G401 (cell line): ENCODE measurements at regions not wholly inside any gene's neighbourhood (a gene's known extent, or its start where the extent isn't known, plus 50 kb on each side); places are given as distances from the start of the nearest gene placed in this dataset.

Experiments
- DNase-seq: peaks from one replicate; pipeline ENCODE4 v3.0.0-alpha.2; 2015; ENCODE audit warnings: low spot score
- in situ Hi-C: cut with HindIII; loops from 2 replicates; pipeline ENCODE4 v1.10.0; 2016; ENCODE audit warnings: low sequenced_read_pairs, mixed read lengths

DNA sequence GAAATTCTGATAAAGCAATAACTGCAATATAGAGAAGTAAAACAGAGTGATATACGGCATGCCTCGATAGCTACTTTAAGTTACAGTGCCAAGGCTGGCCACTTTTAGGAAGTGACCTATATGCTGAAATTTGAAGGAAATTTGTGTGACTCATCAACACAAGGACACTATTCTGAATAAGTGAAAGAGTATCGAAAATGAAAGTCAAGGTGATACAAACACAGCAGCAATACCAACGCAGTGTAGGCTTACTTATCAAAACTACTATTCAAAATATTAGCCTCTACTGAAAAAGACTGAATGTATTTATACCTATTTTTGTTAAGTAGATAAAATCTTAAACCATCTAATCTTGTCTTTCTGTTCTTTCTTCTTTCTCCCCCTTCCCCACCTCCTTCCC, 459.9 kb upstream of the GNPDA2 start:
- in situ Hi-C loops, result no loop called here
- no peak for DNase-seq

DNA sequence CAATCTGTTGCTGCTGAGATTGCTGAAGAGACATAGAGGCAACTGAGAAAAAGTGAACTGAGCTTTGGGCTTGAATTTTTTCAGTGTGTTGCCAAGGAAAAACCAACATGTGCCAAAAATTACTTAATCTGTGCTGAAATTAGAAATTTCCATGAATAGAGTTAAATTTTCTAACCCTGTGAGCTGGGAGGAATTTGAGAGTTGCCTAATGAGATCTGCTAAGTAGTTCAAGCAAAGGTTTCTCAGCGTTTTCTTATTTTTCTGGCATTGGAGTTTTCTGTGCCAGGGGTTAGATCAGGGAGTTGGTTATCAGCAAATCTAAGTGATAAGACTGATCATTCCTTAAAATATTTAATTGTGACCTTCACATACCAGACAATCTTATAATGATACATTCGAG, 457.5 kb upstream of the GNPDA2 start:
- no peak for DNase-seq
- in situ Hi-C loops, result no loop called here

DNA sequence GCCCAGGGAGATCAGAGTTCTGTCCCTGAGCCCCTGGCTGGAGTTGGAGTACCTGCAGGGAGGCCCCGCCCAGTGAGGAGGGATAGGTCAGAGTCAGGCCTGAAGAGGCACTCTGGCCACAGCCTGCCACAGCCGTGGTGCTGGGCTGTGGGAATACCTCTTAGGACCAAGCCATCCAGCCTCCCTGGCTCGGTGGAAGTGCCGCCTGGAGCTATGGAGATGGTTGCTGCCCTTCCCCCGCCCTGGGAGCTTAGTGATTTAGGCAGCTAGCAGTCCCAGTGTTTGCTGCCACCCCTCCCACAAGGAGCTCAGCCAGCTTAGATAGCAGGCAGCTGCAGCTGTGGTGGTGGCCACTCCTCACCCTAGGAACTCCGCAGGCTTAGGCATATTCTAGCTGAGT, 446.3 kb upstream of the GNPDA2 start:
- no peak for DNase-seq
- in situ Hi-C loops, result no loop called here

DNA sequence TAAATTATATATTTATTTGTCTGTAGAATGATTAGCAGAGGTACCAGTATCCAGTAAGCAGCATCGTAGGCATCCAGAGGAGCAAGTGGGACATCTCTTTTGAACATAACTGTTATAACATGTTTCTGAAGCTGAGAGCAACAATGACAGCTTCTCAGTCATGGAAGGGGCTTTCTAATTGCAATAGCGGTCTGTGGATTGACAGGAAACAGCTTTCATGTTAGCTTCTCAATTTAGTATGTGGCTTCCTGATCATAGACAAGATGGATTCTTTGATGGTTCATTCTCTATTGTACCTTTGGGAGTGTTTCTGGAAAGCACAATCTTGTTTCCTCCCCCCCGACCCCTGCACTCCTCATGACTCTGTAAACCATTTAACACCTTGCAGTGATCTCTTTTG, 434.6 kb upstream of the GNPDA2 start:
- DNase-seq, result no peak
- in situ Hi-C loops, result no loop called here

DNA sequence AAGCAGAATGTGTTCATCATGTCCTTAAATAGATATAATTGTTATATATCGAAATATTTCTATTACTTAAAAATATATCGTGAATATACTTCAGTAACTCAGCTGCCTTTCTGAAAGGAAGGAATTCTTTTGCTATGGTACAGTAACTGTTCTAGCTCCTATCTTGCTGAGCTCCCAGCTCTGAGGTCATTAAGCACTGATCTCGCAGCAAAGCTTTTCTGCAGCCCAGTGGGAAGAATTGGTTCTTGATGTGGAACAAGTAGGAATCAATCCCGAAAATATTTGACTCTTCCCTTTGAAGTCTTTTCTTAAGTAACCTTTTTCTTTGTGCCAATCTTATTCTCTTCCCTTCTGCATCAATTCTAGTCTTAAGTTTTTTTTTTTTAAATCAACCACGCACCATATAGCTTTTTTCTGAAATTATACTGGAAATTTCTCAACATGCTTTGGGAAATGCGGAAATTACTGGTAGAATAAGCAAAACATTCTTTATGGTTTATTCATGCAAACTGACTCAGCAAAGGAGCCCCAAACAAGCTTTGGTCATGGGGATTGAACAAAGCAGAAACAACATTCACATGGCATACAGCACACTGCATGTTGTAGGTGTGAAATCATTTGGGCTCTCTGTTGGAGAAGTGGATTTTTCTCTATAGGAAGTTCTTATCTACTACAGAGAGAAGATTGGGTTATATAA, 428.9 kb upstream of the GNPDA2 start:
- in situ Hi-C loops, result no loop called here
- DNase-seq, result no peak

DNA sequence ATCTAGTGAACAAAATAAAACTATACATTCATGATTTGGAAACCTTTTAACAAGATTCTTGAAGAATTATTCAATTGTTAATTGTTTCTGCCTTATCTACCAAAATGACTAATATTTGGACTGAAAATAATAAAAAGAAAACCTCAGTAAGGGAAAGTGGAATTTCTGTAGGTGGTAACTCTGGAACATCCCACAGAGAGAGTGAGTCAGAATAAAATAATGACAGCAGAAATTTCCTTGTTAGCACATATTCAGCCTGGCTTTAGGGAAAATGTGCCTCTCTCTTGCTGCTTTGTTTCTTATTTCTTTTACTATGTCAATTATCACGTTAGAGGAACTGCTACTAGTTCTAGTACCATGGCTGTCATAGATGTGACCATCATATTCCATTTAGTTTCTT, 421.5 kb upstream of the GNPDA2 start:
- in situ Hi-C loops, result no loop called here

DNA sequence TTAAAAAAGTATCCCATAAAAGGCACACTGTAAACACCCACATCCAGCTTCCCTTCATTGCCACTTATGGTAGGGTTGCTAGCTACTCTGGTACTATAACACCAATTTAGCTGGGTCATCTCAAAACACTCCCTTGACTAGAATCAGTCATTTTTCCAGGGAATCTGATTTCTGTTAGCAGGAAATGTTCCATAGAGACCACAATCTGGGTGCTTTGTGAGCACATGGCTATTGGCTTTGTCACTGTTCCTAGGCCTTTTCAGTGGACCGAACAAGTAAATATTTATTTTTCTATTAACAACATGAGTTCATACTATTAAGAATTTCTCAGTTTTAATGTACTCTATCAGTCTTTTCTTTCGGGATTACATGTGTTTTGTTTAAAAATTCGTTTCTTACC, 404.7 kb upstream of the GNPDA2 start:
- no peak for DNase-seq
- in situ Hi-C loops, result no loop called here

More for the DNA sequence above, 421.5 kb upstream of the GNPDA2 start:
- no peak for DNase-seq

DNA sequence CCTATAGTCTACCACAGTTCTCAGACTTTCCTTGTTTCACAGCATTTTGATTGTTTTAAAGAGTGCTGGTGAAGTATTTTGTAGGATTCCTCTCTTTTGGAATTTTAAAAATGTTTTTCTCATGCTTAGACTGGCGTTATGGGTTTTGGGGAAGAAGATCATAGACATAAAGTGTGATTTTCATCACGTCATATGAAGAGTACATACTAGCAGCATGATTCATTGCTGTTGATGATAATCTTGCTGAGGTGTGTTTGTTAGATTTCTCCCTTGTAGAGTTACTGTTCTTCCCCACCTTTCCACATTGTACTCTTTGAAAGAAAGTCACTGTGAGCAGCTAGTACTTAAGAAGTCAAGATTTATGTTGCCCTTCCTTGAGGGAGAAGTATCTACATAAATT, 396.1 kb upstream of the GNPDA2 start:
- in situ Hi-C loops, result no loop called here
- DNase-seq, result no peak

DNA sequence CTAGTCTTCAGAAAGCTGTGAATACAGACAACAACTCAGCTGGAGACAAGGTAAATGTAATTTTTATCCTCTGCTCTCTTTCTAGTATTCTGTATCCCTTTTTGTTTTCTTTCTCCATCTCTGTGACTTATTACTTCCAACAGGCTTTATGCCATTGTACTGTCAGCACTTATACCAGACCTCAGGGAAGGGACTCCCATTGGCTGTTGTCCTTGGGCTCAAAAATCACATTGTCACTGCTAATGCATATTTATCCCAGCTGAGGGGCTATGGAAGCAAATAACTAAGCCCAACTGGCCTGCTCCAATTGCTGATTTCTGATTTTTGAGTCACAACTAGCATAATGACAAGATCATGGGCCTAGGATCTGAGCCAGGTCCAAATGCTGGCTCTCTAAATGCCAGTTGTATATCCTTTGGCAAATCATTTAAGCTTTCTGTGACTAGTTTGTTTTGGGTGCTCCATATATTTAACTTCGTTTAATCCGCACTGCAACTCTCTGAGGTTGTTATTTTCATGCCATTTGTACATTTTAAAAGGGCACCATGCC, 395.1 kb upstream of the GNPDA2 start:
- in situ Hi-C loops, result no loop called here
- no peak for DNase-seq

DNA sequence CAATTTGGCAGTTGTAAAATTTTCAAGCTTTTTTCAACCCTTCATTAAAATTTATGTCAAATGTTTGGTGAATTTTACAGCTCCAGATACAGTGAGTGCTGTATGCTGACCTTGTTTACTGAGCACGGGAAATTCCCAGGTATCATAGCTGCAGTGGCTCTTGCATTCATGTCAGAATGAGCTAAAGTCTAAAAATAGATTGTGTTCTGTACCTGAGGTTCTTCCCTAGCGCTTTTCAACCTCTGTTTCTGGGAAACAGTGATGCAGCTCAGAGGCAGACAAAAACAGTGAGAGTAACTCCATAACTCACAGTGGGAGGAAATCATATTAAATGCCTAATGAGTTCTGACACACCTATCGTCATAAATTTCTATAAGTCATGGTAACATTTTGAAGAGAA, 393.8 kb upstream of the GNPDA2 start:
- DNase-seq, result peak; percentile 66
- in situ Hi-C loops, result no loop called here

DNA sequence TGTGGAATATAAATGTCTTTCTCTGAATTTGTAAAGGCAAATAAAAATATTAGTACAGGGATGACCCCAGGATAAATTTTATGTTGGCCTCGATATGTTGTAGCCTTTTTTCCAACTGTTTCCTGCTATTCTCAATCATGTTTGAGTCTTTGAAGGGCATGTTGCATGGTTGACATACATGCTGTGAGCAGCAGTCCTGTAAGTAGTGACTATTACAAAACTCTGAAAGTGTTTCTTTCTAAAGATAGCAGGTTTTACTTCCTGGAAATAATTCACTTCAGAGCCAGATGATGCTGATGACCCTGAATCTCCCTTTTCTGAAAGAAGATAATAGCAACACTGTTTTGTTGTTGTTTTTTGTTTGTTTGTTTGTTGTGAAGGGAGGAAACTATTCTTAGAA, 393.0 kb upstream of the GNPDA2 start:
- DNase-seq, result no peak
- in situ Hi-C loops, result no loop called here

DNA sequence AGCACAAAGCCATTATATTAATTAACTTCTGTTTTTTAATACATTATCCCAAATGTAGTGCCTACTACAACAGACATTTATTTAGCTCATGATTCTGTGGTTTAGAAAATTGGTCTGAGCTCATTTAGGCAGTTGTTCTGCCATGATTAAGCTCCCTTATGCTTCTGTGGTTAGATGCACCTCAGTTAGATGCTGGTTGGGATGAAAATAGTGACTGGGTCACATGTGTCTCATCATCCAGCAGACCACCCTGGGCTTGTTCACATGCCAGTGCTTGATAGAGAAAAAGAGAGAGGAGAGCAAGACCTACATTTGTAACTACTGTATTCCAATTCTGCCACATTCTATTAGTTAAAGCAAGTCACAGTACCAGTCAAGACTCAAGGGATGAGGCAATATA, 376.4 kb upstream of the GNPDA2 start:
- in situ Hi-C loops, result no loop called here
- no peak for DNase-seq

DNA sequence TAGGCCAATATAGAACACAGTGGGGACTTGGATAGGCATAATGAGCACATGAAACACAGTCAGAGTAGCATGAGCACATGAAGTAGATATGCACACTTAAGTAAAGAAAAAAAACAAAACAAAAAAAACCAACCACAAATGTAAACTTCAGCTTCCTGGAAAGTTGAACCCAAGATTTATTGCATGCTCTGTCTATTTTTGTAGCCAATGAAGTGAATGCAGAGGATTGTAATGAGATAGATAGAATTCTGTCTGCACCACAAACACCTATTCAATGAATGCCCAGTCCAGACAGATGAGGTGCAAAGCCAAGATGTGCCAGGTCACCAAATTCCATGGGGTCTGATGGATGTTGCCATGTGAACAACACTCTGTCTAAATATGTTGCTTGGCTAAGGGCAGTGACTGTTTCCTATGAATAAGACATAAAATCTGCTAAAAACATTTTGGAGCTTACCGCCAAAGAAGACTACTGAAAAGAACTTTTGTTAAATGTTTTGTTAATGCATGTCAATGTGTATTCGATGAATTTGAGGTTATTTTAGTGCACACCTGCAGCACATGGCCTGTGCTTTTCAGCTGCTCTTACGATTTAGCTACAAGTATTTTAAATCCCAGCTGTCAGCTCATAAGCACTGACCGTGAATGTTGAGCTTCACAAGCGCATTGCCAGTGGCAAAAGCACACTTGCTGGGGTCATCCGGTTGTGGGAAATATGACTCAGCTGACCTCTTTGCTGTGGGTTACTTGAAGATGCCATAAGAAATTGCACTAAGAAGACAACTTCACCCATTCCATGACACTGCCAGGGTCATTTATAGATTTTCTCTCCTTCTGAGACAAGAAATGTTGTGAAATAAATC, 374.8 kb upstream of the GNPDA2 start:
- no peak for DNase-seq
- in situ Hi-C loops, result no loop called here

DNA sequence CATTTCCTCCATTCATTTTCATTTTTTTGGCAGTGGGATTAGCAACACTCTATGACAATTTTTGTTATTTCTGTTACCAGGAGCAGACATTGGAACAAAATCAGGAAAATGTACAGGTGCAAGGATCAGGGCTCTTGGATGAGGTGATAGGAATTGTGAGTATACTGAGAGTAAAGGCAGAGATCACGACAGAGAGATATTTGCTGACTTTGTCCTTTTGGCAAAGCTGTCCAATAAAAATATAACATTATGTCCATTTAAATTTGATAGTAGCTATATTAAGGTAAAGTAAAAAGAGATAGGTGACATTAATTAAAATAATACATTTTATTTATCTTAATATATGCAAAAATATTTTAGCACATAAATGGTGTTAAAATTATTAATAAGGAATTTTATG, 373.1 kb upstream of the GNPDA2 start:
- in situ Hi-C loops, result no loop called here
- no peak for DNase-seq

DNA sequence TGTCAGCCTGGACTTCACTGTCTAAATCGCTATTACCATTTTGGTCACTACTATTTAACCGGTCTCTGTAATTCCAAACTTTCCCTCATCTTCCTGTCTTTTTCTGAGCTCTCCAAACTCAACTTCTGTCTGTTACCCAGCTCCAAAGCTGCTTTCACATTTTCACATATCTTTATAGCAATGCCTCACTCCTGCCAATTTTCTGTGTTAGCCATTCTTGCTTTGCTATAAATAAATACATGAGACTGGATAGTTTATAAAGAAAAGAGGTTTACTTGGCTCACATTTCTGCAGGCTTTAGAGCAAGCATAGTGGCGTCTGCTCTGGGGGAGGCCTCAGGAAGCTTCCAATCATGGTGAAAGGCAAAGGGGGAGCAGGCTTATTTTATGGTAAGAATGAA, 368.3 kb upstream of the GNPDA2 start:
- DNase-seq, result no peak
- in situ Hi-C loops, result no loop called here

DNA sequence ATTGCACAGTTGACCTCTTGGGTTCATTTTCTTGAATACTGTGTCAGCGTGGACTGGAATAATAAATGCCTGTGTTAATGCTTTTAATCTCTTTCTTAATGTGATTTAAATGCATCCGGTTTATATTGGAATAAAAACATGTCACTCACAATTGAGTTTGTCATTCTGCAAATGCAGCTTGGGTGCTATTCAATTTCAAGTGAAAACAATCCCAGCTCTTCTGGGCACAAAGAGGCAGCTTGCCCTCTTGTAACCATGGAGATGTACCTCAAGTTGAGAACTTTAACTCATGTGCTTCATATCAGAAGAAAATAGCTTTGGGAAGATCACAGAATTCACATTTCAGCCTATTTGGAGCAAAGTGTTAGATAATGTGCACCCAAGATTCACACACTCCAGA, 355.7 kb upstream of the GNPDA2 start:
- in situ Hi-C loops, result no loop called here
- DNase-seq, result peak; percentile 3

DNA sequence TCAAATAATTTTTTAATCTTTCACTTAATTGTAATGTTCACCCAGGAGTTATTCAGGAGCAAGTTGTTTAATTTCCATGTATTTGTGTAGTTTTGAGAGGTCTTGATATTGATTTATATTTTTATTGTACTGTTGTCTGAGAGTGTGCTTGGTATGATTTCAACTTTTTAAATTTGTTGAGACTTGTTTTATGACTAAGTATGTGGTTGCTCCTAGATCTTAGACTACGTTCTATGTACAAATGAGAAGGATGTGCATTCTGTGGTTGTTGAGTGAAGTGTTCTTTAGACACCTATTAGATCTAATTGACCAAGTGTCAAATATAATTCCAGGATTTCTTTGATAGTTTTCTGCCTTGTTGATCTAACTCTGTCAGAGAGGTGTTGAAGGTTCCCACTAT, 353.3 kb upstream of the GNPDA2 start:
- in situ Hi-C loops, result no loop called here
- no peak for DNase-seq

DNA sequence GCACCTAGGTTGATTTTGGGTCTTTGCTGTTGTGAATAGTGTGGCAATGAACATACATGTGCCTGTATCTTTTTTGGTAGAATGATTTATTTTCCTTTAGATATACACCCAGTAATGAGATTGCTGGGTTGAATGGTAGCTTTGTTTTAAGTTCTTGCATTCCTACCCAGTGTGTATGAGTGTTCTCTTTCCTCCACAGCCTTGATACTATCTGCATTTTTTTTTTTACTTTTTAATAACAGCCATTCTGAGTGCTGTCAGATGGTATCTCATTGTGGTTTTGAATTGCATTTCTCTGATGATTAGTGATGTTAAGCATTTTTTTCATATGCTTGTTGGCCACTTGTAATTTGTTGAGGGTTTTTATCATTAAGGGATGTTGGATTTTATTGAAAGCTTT, 351.8 kb upstream of the GNPDA2 start:
- no peak for DNase-seq
- in situ Hi-C loops, result no loop called here

DNA sequence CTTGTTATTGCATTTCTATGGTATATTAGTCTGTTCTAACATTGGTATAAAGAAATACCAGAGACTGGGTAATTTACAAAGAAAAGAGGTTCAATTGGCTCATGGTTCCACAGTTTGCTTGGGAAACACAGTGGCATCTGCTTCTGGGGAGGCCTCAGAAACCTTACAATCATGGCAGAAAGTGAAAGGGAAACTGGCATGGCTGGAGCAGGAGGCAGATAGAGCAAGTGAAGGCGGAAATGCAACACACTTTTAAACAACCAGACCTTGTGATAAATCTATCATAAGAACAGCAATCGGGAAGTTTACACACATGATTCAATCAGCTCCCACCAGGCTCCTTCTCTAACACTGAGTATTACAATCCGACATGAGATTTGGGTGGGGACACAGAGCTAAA, 346.6 kb upstream of the GNPDA2 start:
- no peak for DNase-seq
- in situ Hi-C loops, result no loop called here

DNA sequence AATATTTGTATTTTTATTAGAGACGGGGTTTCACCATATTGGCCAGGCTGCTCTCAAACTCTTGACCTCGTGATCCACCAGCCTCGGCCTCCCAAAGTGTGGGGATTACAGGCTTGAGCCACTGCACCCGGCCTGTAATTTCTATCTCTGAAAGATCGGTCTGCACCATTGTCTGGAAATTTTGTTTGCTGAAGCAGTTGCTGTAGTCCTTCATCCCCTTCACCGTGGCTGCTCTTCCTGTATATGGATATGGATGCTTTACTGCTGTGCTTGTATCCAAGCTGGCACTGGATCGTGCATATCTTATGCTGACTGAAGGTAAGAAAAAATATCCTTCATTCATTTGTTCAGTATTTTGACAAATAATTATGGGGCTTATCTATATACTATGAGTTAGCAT, 338.4 kb upstream of the GNPDA2 start:
- DNase-seq, result no peak
- in situ Hi-C loops, result no loop called here

DNA sequence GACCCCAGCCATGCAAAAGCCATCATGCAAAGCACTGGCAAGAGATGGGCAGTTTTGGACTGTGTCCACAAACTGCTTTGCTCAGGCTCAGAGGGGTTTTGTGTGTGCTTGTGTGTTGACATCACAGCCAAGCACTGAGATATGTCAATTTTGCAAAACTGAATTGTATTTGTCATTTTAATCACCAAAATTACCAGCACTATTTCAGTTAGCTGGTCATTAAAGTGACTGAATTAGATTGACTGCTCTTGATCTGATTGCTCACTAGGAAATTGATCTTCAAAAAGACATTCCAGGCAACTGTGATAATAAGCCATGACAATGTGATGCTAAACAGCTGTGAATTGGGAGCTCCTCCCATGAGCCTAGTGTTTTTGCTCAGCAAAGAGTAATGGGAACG, 337.3 kb upstream of the GNPDA2 start:
- no peak for DNase-seq
- in situ Hi-C loops, result no loop called here
